ENCODE measurements at regions not wholly inside any gene's neighbourhood (a gene's known extent, or its start where the extent isn't known, plus 50 kb on each side); places are given as distances from the start of the nearest gene placed in this dataset.

DNA sequence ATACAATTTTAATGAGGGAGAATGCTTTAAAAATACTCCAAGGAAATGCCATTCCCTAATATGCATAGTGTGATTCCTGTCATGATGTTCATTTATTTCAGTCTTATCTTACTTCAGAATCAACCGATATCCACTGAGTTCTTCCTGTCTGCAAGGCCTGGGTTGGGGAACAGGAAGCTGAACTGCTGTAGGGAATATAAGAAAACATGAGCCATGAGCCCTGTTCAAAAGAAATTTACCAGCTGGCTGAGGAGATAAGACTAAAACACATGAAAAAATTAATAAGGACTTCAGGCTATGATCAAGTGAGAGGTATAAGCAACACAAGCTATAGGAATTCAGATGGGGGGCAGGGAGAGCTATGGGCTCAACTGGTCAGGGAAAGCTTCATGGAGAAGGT, 184.7 kb downstream of the PLPP4 start:
- FAIRE-seq, result no peak
- no peak for DNase-seq (ENCODE audit: insufficient read length, low spot score)

DNA sequence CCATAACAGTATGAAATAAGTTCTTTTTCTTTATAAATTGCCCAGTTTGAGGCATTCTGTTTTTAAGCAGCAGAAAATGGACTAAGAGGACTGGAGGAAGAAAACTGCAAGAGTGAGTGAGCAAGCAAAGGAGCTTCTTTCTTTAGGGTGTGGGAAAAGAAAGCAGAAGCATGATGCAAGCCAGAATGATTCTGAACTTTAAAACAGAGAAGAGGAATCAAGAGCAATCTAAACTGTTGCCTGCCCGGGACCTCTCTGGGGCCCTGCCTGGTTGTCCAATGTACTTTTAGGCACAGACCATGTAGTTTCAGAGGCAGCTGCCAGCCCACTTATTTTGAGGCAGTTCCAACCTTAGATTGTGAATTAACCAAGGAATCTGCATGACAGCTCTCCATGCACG, 186.3 kb downstream of the PLPP4 start:
- DNase-seq (ENCODE audit: insufficient read length, low spot score) (no peak), FAIRE-seq (no peak)

DNA sequence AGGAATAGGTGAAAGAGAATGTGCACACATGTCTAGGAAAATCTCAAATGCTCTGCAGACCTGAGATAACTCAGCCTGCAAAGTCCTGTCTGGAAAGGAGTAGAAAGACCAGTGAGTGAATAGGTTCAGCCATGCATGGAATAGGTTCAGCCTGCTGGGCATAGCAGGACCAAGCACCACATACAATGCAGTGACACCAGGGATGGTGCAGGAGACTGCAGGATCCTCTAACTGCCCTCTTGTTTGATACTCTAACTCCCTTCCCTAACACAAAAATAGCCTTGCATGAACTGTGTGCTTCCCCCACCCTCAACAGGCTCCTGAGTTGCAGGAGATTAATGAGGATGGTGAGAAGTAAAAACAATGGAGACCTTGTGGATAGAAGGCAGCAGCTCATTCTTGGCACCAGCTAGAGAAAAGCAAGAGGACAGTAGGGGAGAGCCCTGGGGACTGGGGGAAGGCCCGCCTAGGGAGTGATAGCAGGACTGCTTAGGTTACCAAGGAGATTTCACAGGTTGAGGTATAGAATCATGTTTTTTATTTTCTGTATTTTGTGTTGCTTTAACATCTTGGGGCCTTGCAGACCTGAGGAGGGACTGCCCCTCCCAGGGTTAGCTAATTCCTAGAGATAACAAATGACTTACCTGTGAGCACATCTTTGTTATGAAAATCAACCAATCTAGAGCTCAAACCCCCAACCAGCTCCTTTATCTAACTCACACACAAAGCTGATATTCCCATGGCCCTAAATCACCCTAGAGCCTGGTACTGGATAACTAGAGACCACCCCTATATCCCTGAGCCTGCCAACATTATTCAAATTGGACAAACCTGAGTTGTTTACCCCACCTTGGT, 187.8 kb downstream of the PLPP4 start:
- no peak for FAIRE-seq
- no peak for DNase-seq (ENCODE audit: insufficient read length, low spot score)

DNA sequence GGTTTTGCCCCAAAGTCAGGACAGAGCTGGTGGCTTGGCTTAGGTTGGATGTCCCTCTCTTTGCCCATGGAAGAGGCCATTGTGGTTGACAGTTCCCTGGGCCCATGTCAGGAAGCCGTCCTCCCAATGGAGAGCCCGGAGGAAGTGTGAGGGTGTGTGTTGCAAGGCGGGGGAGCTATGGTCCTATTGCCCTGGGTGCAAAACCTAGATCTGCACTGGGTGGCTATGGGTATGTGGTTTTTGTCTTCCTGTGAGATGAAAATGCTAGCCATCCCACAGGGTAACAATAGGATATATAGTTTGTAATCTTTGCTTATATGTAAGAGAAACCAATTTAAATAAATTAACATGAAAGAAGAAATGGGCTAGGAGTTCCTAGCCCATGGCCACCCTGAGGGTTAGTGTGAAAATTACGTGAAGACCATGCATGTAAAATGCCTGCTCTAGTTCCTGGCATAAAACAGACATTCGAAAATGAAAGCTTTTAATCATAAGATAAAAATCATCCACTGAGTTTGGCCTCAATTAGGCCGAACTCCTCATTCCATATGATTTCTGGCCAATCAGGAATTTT, 189.2 kb downstream of the PLPP4 start:
- FAIRE-seq (no peak), DNase-seq (ENCODE audit: insufficient read length, low spot score) (no peak)

DNA sequence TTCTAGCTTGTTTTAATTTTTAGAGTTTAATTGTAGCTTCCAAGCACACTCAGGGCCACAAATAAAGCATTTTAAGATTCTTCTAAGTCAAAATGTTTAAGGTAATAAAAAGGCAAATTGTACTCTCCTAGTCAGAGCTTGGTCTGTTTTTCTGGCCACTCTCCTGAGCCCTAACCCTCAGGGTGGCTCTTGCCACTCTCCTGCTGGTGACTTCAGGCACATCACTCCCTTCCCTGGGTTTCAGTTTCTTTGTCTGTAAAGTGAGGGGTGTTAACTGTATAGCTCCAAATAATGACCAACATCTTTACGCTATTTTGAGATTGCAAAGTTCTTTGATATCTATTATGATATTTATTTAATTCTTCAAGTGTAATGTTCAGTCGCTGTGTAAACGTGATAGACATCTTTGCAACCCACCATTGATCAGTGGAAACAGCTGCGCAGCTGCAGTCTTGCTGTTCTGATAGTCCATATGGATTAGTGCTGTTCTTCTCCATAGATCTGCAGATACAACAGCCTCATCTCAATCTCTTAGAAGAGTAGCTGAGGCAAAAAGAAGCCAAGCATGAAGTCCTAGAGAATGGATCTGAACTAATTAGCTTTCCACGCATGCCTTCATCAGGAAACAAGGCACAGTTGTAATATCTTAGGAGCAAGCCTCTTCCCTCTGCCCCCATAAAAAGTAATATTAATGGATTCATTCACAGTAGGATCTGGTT, 189.9 kb downstream of the PLPP4 start:
- FAIRE-seq, result no peak

DNA sequence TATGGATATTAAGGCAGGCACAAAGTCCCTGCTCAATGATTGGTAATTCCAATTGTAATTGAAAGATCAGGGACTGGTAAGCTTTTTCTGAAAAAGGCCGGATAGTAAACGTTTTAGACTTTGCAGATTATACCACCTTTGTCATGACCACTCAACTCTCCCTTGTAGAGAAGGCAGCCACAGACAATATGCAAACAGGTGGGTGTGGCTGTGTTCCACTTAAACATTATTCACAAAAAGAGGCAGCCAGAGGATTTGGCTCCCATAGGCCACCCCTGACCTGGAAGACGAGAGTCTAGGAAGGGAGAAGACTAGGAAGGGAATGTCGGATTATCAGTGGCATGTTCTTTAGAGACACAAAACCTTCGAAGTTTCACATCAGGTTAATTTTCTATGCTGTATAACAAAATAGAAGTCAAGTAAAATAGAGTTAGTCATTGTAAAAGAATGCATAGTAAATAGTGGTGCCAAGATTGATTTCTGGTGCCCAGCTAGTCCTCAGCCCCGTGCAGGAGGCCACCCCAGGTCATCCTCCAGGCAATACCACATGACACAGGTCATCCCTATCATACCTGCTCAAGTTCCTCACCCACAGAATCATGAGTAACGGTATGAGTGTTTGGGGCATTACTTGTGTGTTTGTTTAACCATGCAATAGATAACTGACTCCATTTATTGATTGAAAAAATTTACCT, 193.8 kb downstream of the PLPP4 start:
- FAIRE-seq (no peak), DNase-seq (ENCODE audit: insufficient read length, low spot score) (no peak)

More for the DNA sequence above, 189.9 kb downstream of the PLPP4 start:
- no peak for DNase-seq (ENCODE audit: insufficient read length, low spot score)

DNA sequence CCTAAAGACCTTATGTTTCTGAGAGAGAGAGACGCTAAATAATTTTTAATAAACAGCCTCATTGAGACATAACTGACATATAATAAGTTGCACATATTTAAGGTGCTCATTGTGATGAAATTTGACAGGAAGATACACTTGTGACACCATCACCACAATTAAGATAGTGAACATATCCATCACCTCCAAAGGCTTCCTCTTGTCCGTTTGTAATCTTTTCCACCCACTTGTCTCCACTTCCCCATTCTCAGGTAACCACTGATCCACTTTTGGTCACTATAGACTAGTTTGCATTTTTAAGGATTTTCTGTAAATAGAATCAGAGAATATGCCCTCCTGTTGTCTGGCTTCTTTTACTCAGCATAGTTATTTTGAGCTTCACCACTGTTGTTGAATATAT, 195.1 kb upstream of the WDR11 start:
- FAIRE-seq (no peak), DNase-seq (ENCODE audit: insufficient read length, low spot score) (no peak)

DNA sequence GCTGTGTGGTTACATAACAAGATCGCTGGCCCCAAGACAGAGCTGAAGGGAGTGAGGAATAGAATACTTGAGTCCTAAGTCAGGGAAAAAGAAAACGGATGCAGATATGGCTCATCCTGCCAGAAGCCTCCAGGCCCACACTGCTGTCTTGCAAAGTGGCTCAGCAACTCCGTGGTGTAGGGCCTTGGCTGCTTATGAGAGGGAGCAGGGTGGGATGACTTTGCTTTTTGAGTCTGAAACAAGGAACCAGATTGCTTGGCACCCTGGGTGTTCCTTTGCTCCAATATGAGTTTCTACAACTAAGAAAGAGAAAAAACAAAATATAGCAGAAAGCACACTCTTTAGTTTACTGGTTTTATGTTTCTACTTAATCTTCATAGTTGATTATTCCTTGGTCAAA, 193.8 kb upstream of the WDR11 start:
- DNase-seq (ENCODE audit: insufficient read length, low spot score) (no peak), FAIRE-seq (no peak)

DNA sequence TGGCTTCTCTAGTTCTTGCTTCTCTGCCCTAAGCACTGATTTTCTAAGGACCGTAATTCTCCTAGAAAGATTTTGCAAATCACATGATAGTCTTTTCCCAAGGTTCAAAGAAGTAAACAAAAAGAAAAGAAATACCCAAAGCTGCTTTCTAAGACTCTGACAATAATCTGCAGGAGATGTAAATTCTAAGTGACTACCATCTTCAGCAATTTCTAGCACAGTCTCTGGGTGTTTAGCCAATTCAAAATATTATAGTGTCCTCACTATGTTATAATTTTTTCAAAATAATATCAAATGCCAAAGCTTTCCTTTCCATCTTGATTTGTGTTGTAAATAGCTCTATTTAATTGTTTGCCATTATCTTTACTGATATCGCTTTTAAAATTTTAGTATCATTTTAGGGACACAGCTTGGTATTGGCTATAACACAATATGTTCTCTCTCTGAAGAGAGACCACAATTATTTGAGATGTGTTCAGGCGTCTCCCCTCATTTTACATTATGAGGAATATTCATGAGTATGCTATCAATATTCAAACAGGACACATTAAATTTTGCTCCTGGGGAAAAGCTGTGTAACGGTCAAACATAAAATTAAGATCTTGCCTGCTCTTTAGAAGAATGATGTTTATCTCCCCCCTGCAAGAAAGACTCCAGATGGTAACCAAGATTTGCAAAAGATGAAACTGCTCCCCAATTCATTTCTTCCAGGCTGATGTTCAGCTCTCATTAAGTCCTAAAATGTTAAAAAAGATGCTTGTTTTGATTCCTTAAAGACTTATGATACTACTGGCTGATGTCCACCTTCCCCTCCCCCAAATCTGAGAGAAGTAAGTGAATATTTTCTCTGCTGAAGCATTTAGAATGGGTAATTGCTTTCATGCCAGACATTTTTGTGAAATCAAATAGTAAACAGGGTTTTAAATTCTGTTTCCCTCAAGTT, 191.9 kb upstream of the WDR11 start:
- FAIRE-seq, result no peak
- DNase-seq (ENCODE audit: insufficient read length, low spot score), result no peak

DNA sequence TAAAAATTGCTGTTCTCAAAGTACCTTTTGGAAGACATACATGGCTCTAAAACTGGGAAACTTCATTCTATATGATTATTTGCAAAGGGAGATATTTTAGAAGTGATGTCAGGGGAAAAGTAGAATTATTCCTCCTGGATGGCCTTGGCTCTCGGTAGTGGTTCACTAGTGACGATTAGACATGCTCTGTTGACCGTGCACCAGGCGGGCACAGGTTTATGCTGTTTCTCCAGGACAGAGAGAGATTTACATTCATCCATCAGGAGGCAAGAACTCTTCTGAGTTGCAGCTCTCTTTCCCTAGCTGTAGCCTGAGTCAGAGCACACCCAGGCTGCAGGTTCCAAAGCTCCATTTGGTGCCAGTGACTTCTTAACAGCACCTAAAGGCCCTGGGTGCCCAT, 184.9 kb upstream of the WDR11 start:
- FAIRE-seq, result no peak
- no peak for DNase-seq (ENCODE audit: insufficient read length, low spot score)

DNA sequence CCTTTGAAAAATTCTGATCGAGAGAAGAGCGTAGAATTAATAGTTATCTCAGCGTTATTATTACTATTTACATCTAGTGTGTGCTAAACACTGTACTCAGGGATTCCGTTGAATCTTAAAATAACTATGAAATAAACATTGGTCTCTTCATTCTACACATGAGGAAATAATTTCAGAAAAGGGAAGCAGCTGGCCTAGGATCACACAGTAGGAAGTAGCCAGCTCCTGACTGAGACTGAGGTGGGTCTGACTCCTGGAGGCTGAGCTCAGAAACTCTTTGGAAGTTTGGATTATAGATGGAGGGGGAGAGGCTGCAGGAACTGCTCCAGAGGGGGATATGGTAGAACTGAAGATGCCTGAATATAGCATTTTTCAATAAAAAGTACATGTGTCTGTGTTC, 183.9 kb upstream of the WDR11 start:
- FAIRE-seq, result no peak
- DNase-seq (ENCODE audit: insufficient read length, low spot score), result no peak

DNA sequence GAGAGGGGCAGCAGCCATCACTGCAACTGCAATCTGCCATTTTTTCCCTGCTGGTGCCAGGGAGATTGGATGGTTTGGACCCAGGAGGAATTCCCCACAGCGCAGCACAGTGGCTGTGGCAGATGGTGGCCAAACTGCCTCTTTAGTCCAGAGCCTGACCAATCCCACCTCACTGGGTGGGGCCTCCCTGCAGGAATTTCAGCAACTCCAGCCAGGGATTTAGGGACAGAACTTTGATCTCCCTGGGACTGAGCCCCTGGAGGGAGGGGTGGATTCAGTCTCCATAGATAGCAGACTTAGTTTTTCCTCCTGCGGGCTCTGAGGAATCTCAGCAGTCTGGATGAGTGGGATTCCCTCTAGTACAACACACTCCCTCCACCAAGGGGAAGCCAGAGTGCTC, 179.7 kb upstream of the WDR11 start:
- DNase-seq (ENCODE audit: insufficient read length, low spot score) (no peak), FAIRE-seq (no peak)

DNA sequence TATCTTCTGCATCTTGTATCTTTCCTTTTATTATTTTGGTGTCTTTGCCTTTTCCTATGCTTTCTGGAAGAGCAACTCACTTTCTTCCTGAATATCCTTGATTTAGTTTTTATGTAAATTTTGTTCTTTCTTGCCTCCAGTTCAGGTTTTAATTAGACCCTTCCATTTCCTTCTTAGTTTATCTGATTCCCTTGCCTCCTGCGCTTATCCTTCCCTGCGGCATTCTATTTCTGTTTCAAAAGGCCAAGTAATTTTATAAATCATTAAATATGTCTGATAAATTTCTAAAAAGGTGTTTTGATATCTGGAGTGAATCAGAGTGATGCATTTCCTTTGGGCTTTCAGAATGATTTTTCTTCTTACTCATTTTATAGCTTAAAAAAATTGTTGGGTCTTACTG, 167.7 kb upstream of the WDR11 start:
- DNase-seq (ENCODE audit: insufficient read length, low spot score), result no peak
- FAIRE-seq, result no peak

DNA sequence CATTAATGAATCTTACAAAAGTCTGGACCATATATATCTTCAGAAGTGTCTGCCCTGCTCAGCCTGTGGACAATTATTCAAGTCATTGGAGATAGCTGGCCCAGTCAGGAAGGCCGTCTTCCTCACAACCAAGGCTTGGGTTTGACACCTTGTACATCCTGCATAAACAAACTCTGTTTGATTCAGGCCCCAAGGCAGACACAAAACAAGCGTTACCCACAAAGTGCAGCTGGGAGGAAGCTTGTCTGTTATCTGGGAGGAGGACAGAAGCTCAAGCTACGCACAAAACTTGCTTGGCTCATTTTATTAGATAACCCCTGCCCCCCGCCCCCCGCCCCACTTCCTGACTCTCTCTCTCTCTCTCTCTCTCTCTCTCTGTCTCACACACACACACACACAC, 166.9 kb upstream of the WDR11 start:
- DNase-seq (ENCODE audit: insufficient read length, low spot score), result no peak
- FAIRE-seq, result no peak

DNA sequence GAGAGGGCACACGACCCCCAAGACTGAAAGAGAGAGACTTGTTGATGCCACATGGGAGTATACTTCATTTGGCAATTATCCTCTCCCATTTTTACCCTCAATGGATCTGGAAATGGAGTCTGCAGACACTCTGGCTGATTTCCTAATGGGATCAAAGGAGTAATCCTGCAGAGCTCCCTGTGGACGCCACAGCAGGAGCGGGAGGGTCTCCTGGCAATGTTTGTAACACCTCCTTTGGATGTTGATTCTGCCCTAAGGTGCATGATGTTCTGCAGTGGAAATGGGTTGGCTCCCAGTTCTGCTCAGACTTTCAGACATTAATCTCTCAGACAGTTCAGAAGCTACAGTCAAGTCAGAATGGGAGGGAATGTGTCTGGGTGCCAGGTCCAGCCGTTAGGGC, 166.0 kb upstream of the WDR11 start:
- FAIRE-seq, result no peak

DNA sequence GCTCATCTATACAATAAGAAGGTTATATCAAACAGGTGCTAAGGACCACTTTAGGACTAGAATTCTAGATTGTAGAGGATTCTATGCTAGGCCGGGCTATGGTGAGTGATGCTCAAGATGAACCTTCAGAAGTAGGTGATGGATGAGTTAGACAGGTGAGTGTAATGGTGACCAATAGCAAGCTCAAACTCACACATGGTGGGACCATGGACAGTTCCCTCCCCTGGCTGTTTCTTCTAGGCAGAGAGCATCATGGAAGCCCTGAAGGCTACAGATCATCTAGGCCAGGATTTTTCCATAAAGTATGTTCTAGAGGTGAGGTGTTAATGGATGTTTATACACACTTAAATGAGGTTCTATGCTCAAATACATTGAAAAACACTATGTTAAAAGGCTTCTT, 162.2 kb upstream of the WDR11 start:
- no peak for DNase-seq (ENCODE audit: insufficient read length, low spot score)
- no peak for FAIRE-seq

More for the DNA sequence above, 166.0 kb upstream of the WDR11 start:
- DNase-seq (ENCODE audit: insufficient read length, low spot score), result no peak

DNA sequence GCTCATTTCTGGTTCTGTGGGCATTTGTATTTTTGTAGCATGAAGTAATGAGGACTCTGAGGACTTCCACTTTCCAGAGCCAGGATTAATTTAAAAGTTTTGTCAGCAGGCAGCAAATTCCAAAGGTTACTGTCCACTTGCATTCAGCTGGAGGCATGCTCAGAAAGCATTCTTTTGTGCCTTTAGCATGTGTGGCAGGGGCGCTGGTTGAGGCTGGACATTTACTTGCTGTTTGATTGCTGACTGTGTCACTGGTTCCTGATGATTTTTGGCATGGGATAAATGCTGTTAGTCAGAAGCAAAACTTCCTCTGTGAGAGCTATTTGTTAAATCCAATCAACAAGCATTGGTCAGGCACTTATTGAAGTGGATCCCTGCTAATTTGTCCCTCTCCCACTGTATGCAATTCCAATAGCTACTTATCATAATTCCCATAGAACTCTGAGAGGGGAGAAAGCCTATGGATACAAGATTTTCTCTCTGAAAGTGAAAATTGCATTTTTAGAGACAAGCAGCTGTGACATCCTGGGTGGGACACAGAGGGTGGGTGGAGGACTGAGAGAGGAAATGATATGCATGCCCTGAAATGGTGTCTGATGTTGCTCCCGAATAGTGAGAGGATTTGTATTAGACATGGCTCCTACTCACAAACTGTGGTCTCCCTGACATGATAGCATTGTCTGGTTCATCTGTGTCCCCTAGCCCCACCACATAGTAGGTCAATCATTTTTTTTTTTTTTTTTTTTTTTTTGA, 161.2 kb upstream of the WDR11 start:
- FAIRE-seq (no peak), DNase-seq (ENCODE audit: insufficient read length, low spot score) (no peak)

DNA sequence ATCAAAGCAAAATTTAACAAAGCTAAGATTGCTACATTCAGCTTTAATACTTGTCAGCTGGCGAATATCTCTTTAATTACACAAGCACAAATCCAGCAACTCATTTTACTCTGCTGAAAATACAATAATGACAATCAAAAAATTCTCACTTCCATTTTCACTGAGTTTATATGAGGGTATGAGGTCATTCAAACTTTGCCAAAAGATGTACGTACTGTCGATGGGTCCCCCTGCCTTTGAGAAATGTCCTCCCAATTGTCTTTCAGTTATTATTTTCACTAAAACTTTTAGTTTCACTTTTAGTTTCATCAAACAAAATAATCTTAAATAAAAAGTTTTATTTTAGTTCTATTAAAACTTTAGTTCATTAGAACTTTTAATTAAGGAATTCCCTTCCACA, 159.5 kb upstream of the WDR11 start:
- DNase-seq (ENCODE audit: insufficient read length, low spot score), result no peak
- FAIRE-seq, result no peak

DNA sequence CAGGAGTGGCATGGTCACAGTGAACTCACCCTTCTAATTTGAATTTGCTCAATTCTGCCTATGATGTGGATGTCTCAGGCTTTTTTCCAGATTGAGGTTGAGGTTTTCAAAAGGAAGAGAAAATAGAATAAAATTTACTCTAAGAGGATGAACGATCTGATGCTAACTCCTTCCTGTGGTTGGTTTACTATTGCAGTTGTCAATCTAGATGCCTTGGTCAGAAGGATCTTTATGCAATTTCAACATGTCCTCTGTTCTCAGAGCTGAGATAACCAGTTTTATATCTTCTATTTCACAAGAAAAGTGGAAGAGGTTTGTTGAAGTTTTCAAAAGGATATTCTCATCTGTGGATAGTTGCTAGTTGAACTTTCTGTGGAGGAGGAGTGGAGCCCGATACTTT, 150.7 kb upstream of the WDR11 start:
- no peak for FAIRE-seq
- DNase-seq (ENCODE audit: insufficient read length, low spot score), result no peak

DNA sequence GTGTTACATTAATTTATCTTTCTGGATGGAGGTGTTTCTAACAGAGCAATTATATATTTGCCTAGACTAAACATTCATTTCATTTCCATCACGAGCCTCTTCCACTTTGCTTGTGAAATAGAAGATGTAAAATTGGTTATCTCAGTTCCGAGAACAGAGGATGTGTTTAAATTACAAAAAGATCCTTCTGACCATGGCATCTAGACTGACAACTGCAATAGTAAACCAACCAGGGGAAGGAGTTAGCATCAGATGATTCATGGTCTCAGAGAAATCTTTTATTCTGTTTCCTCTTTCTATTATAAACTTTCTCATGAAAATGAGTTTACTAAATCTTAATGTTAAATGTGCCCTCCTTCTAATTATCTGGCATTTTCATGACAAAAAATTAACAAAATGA, 149.8 kb upstream of the WDR11 start:
- FAIRE-seq (no peak), DNase-seq (ENCODE audit: insufficient read length, low spot score) (no peak)

All from HTR-8/SVneo (cell line).